Smooth muscle cell (in vitro differentiated cells): ENCODE measurements at regions not wholly inside any gene's neighbourhood (a gene's known extent, or its start where the extent isn't known, plus 50 kb on each side); places are given as distances from the start of the nearest gene placed in this dataset.

Source experiments
- DNase-seq: peaks from one replicate; lab custom pipeline; 2025; ENCODE audit not compliant: unreplicated experiment; lab: John Stamatoyannopoulos, UW
- H2AFZ ChIP-seq: fragments of 200-600 bp; sonication (generic); 2 replicates; pipeline ENCODE4 v1.6.0; 2016; ENCODE audit warnings: antibody characterized with exemption, low read depth, mild to moderate bottlenecking
- H3F3A ChIP-seq: fragments of 200-600 bp; sonication (generic); 2 replicates; pipeline ENCODE4 v1.6.0; 2017; ENCODE audit warnings: antibody characterized with exemption, low read depth
- H3K27ac ChIP-seq: fragments of 200-600 bp; sonication (generic); 2 replicates; pipeline ENCODE4 v1.5.1; 2016; ENCODE audit warnings: low read depth, mild to moderate bottlenecking
- H3K27me3 ChIP-seq: fragments of 200-600 bp; sonication (generic); 2 replicates; pipeline ENCODE4 v1.6.1; 2016; ENCODE audit warnings: low read depth, mild to moderate bottlenecking
- H3K36me3 ChIP-seq: fragments of 200-600 bp; sonication (generic); 2 replicates; pipeline ENCODE4 v1.5.1; 2016; ENCODE audit warnings: low read depth
- H3K4me1 ChIP-seq: fragments of 200-600 bp; sonication (generic); 2 replicates; pipeline ENCODE4 v1.5.1; 2016; ENCODE audit warnings: low read depth
- H3K4me2 ChIP-seq: fragments of 200-600 bp; sonication (generic); 2 replicates; pipeline ENCODE4 v1.6.0; 2016; ENCODE audit warnings: mild to moderate bottlenecking
- H3K4me3 ChIP-seq: fragments of 200-600 bp; sonication (generic); 2 replicates; pipeline ENCODE4 v1.5.1; 2016; ENCODE audit warnings: mild to moderate bottlenecking
- H3K79me2 ChIP-seq: fragments of 200-600 bp; sonication (generic); 2 replicates; pipeline ENCODE4 v1.6.0; 2016; ENCODE audit warnings: low read depth, mild to moderate bottlenecking
- H3K9ac ChIP-seq: fragments of 200-600 bp; sonication (generic); 2 replicates; pipeline ENCODE4 v1.6.0; 2016; ENCODE audit warnings: low read depth
- H3K9me3 ChIP-seq: fragments of 200-600 bp; sonication (generic); replicated peaks from 2 replicates; pipeline ENCODE4 v1.5.1; 2016; ENCODE audit warnings: low read depth
- H4K20me1 ChIP-seq: fragments of 200-600 bp; sonication (generic); 2 replicates; pipeline ENCODE4 v1.6.0; 2016; ENCODE audit warnings: low read depth
- WGBS: methylation state at CpG from one replicate; pipeline ENCODE4 v1.1.7; 2016; ENCODE audit warnings: low lambda C conversion rate; 5-methylcytosine and 5-hydroxymethylcytosine counted together
- TF ChIP-seq, protein P1 (sequence below): fragments of 200-600 bp; sonication (generic); IDR thresholded peaks from 2 replicates; pipeline ENCODE4 v1.5.1; 2017; ENCODE audit warnings: borderline replicate concordance, mild to moderate bottlenecking, antibody characterized with exemption; ENCODE audit not compliant: insufficient read depth, poor library complexity, severe bottlenecking

DNA sequence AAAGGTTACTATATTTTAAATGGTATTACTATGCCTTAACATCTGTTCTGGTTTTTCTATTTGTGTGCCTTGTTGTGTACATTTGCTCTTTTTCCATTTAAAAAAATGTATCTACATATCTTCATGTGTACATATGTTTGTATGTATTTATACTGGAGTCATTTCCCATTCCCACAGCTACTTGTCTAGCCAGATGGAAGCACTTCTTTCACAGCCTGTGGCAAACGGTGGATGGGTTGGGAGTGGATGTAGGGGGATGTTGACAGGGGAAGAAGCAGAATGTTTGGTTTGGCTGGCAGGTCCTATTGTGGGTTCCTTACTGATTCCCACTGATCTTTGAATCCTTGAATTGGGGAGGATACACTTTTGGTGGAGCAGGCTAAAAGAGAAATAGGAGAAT is 93.6 kb upstream of the CNTNAP4 start:
- Histone ChIP-seq H3K27me3 (no peaks in the 10 kb centered on the region), H3K27ac (no peak overlapping the region), H4K20me1 (no peaks in the 10 kb centered on the region), H3K4me2 (no peak overlapping the region), H3K4me1 (no peaks in the 10 kb centered on the region), H3K4me3 (no peak overlapping the region), H3F3A (no peaks in the 10 kb centered on the region), H3K36me3 (no peaks in the 10 kb centered on the region), H2AFZ (no peak overlapping the region), H3K9ac (no peak overlapping the region), H3K79me2 (no peaks in the 10 kb centered on the region), H3K9me3 (no peaks in the 10 kb centered on the region)
- DNase-seq, result no peak
- WGBS, result 83% methylated on average over 1 of the region's 1 CpG
- TF ChIP-seq, protein P1, sequence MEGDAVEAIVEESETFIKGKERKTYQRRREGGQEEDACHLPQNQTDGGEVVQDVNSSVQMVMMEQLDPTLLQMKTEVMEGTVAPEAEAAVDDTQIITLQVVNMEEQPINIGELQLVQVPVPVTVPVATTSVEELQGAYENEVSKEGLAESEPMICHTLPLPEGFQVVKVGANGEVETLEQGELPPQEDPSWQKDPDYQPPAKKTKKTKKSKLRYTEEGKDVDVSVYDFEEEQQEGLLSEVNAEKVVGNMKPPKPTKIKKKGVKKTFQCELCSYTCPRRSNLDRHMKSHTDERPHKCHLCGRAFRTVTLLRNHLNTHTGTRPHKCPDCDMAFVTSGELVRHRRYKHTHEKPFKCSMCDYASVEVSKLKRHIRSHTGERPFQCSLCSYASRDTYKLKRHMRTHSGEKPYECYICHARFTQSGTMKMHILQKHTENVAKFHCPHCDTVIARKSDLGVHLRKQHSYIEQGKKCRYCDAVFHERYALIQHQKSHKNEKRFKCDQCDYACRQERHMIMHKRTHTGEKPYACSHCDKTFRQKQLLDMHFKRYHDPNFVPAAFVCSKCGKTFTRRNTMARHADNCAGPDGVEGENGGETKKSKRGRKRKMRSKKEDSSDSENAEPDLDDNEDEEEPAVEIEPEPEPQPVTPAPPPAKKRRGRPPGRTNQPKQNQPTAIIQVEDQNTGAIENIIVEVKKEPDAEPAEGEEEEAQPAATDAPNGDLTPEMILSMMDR, result no peak

DNA sequence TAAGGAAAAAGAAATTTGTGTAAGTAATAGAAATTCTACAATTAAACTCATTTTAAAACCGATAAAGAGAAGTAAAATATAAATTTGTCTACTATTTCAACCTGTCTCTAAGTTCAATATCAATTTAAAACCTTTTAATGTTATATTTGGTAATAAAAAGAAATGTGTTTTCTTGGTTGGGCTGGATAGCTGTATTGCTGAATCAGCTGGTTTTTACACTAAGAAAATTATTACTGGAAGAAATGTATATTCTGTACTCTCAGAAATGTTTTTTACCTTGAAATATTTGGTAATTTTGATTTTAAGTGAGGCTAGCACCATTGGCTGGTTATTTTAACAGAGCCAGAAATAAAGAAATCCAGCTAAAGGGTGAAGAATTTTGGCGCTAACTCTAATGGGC is 87.1 kb upstream of the CNTNAP4 start:
- H3K79me2 ChIP-seq, result no peaks in the 10 kb centered on the region
- peaks cover 10% of the 10 kb centered on the region for H3K4me1 ChIP-seq
- H3K27me3 ChIP-seq, result no peaks in the 10 kb centered on the region
- no peak overlapping the region for H3K9ac ChIP-seq
- no peaks in the 10 kb centered on the region for H3K9me3 ChIP-seq
- WGBS, result 90% methylated on average over 2 of the region's 2 CpGs
- TF ChIP-seq, protein P1, result no peak
- H3F3A ChIP-seq, result peaks cover 11% of the 10 kb centered on the region
- H2AFZ ChIP-seq, result no peak overlapping the region
- no peaks in the 10 kb centered on the region for H3K36me3 ChIP-seq
- no peak overlapping the region for H3K4me2 ChIP-seq
- no peak overlapping the region for H3K4me3 ChIP-seq
- no peak for DNase-seq
- H3K27ac ChIP-seq, result no peak overlapping the region
- H4K20me1 ChIP-seq, result no peaks in the 10 kb centered on the region

DNA sequence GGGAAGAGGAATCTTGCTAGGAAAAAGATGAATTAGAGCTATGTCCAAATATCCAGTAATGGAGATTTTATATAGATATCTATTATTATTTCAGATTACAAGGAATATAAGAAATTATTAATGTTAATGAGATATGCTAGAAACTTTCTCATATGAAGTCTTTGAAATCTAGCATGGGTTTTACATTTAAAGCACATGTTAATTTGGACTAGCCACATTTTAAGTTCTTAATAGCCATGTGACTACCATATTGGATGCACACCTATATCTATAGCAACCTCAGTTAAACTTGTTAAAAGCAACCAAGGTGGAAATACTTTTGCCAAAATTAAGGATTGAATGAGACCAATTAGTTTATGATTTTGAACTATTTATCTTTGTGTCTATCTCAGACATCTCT is 86.7 kb upstream of the CNTNAP4 start:
- H4K20me1 ChIP-seq, result no peaks in the 10 kb centered on the region
- peaks cover 10% of the 10 kb centered on the region for H3K4me1 ChIP-seq
- H3K4me3 ChIP-seq, result no peak overlapping the region
- H3K36me3 ChIP-seq, result no peaks in the 10 kb centered on the region
- no peaks in the 10 kb centered on the region for H3K9me3 ChIP-seq
- H3K79me2 ChIP-seq, result no peaks in the 10 kb centered on the region
- TF ChIP-seq, protein P1, result no peak
- H3K27ac ChIP-seq, result no peak overlapping the region
- H3F3A ChIP-seq, result peaks cover 11% of the 10 kb centered on the region
- no peak overlapping the region for H3K9ac ChIP-seq
- H2AFZ ChIP-seq, result no peak overlapping the region
- H3K4me2 ChIP-seq, result no peak overlapping the region
- DNase-seq, result no peak
- H3K27me3 ChIP-seq, result no peaks in the 10 kb centered on the region

DNA sequence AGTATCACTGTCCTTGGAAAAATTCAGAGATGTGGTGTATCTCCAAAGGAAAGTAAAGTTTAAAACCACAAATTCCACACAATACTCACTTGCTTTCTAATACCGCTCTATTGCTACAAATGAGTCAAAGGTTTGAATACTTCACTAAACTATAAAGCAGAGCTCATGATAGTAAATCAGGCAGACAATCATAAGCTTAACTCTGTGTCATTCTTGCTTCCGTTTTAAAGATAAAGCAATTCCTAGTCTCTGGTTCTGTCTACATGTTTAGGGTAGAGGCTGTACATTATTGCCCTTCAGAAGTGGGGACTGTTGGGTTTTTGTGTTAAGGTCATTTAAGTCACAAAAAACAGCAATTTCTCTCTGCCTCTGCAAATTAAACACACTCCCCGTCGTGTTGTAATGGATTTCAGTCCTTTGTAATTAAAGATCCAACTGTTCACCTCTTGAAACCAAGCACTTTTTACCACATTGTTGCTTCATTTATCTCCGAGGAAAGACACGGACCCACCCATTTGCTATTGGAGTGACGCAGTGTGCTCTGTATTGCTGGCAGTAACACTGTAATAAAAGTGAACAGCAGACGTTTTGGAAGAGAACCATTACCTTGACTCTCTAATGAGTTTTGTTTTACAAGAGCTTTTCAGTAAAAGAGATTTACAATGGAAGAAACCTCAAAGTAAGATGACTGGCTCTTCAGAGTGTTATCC is 83.1 kb upstream of the CNTNAP4 start:
- Histone ChIP-seq H3F3A (peaks cover 11% of the 10 kb centered on the region), H2AFZ (peak overlapping the region; percentile 75), H3K79me2 (no peaks in the 10 kb centered on the region), H3K4me3 (peak overlapping the region; percentile 25), H3K27me3 (no peaks in the 10 kb centered on the region), H3K9me3 (no peaks in the 10 kb centered on the region), H3K36me3 (no peaks in the 10 kb centered on the region), H3K4me2 (peak overlapping the region; percentile 83), H4K20me1 (no peaks in the 10 kb centered on the region), H3K27ac (peak overlapping the region; percentile 96), H3K4me1 (peaks cover 10% of the 10 kb centered on the region), H3K9ac (peak overlapping the region; percentile 83)
- WGBS, result 17% methylated on average over 8 of the region's 8 CpGs
- TF ChIP-seq, protein P1, result no peak
- no peak for DNase-seq
